ENCODE measurements at regions not wholly inside any gene's neighbourhood (a gene's known extent, or its start where the extent isn't known, plus 50 kb on each side); places are given as distances from the start of the nearest gene placed in this dataset.

GRCh38 chr19:28619816-28620429 is 593.0 kb downstream of the UQCRFS1 start:
- no peak overlapping the region for H3K4me2 ChIP-seq (ENCODE audit: insufficient read depth, low read length)
- no peak for DNase-seq (ENCODE audit: insufficient read length, low spot score, missing footprints)
- no peak for TF ChIP-seq CTCF (IDR thresholded peaks at IDR 0.05; ENCODE audit: extremely low read depth, low read depth, low read length)

GRCh38 chr19:28618504-28618903 is 594.4 kb downstream of the UQCRFS1 start:
- Histone ChIP-seq H3K4me2 (ENCODE audit: insufficient read depth, low read length) (no peak overlapping the region), H2AFZ (ENCODE audit: low read length) (no peak overlapping the region), H3K27ac (ENCODE audit: low read depth, low read length) (no peak overlapping the region), H4K20me1 (ENCODE audit: insufficient read depth, low read length) (no peaks in the 10 kb centered on the region), H3K4me3 (ENCODE audit: insufficient read depth, low read length) (no peak overlapping the region), H3K79me2 (ENCODE audit: insufficient read depth, low read length) (no peaks in the 10 kb centered on the region), H3K4me1 (ENCODE audit: insufficient read depth, low read length) (no peaks in the 10 kb centered on the region), H3K27me3 (ENCODE audit: insufficient read depth, low read length) (no peaks in the 10 kb centered on the region), H3K9me3 (ENCODE audit: low read depth, low read length) (no peaks in the 10 kb centered on the region), H3K36me3 (ENCODE audit: insufficient read depth, low read length) (no peaks in the 10 kb centered on the region)
- TF ChIP-seq CTCF (IDR thresholded peaks at IDR 0.05; ENCODE audit: extremely low read depth, low read depth, low read length): no peak
- DNase-seq (ENCODE audit: insufficient read length, low spot score, missing footprints): no peak

More at GRCh38 chr19:28619816-28620429, 593.0 kb downstream of the UQCRFS1 start:
- no peak overlapping the region for H3K27ac ChIP-seq (ENCODE audit: low read depth, low read length)
- H3K36me3 ChIP-seq (ENCODE audit: insufficient read depth, low read length): no peaks in the 10 kb centered on the region
- H3K9me3 ChIP-seq (ENCODE audit: low read depth, low read length): no peaks in the 10 kb centered on the region
- H4K20me1 ChIP-seq (ENCODE audit: insufficient read depth, low read length): no peaks in the 10 kb centered on the region
- no peak overlapping the region for H2AFZ ChIP-seq (ENCODE audit: low read length)
- H3K79me2 ChIP-seq (ENCODE audit: insufficient read depth, low read length): no peaks in the 10 kb centered on the region
- no peak overlapping the region for H3K4me3 ChIP-seq (ENCODE audit: insufficient read depth, low read length)
- H3K4me1 ChIP-seq (ENCODE audit: insufficient read depth, low read length): no peaks in the 10 kb centered on the region
- H3K27me3 ChIP-seq (ENCODE audit: insufficient read depth, low read length): no peaks in the 10 kb centered on the region

- Histone ChIP-seq H3K27ac (ENCODE audit: low read depth, low read length) (no peak overlapping the region), H3K79me2 (ENCODE audit: insufficient read depth, low read length) (no peaks in the 10 kb centered on the region), H3K4me2 (ENCODE audit: insufficient read depth, low read length) (no peak overlapping the region), H4K20me1 (ENCODE audit: insufficient read depth, low read length) (no peaks in the 10 kb centered on the region), H3K4me1 (ENCODE audit: insufficient read depth, low read length) (no peaks in the 10 kb centered on the region), H3K4me3 (ENCODE audit: insufficient read depth, low read length) (no peak overlapping the region), H2AFZ (ENCODE audit: low read length) (no peak overlapping the region), H3K9me3 (ENCODE audit: low read depth, low read length) (no peaks in the 10 kb centered on the region), H3K36me3 (ENCODE audit: insufficient read depth, low read length) (no peaks in the 10 kb centered on the region), H3K27me3 (ENCODE audit: insufficient read depth, low read length) (no peaks in the 10 kb centered on the region)
- TF ChIP-seq CTCF (IDR thresholded peaks at IDR 0.05; ENCODE audit: extremely low read depth, low read depth, low read length): no peak
- peak; percentile 21 for DNase-seq (ENCODE audit: insufficient read length, low spot score, missing footprints)
Observed at GRCh38 chr19:28615966-28616365, 597.0 kb downstream of the UQCRFS1 start.

- Histone ChIP-seq H3K27ac (ENCODE audit: low read depth, low read length) (no peak overlapping the region), H2AFZ (ENCODE audit: low read length) (no peak overlapping the region), H3K27me3 (ENCODE audit: insufficient read depth, low read length) (no peaks in the 10 kb centered on the region), H3K36me3 (ENCODE audit: insufficient read depth, low read length) (no peaks in the 10 kb centered on the region), H4K20me1 (ENCODE audit: insufficient read depth, low read length) (no peaks in the 10 kb centered on the region), H3K4me2 (ENCODE audit: insufficient read depth, low read length) (no peak overlapping the region), H3K79me2 (ENCODE audit: insufficient read depth, low read length) (no peaks in the 10 kb centered on the region), H3K4me1 (ENCODE audit: insufficient read depth, low read length) (no peaks in the 10 kb centered on the region), H3K4me3 (ENCODE audit: insufficient read depth, low read length) (no peak overlapping the region), H3K9me3 (ENCODE audit: low read depth, low read length) (no peaks in the 10 kb centered on the region)
- DNase-seq (ENCODE audit: insufficient read length, low spot score, missing footprints): no peak
- TF ChIP-seq CTCF (IDR thresholded peaks at IDR 0.05; ENCODE audit: extremely low read depth, low read depth, low read length): no peak
Observed at GRCh38 chr19:28615546-28615916, 597.4 kb downstream of the UQCRFS1 start.

Measured in osteoblast (primary cell).